GM13976 (cell line): ENCODE measurements at regions not wholly inside any gene's neighbourhood (a gene's known extent, or its start where the extent isn't known, plus 50 kb on each side); places are given as distances from the start of the nearest gene placed in this dataset.

Experiments used
- DNase-seq: peaks from one replicate; pipeline ENCODE4 v3.0.0; 2012; ENCODE audit warnings: low spot score
- in situ Hi-C: fragments of 300-500 bp; cut with MboI; formaldehyde crosslinking; loops from one replicate; pipeline ENCODE4 v1.12.0; 2022; ENCODE audit warnings: low sequenced_read_pairs, mixed read lengths, inconsistent platforms; ENCODE audit not compliant: unreplicated experiment
- TF ChIP-seq, protein P1 (sequence below): IDR thresholded peaks from 2 replicates; pipeline ENCODE4 v1.5.1; 2012; ENCODE audit warnings: borderline replicate concordance, mild to moderate bottlenecking; ENCODE audit not compliant: insufficient read depth; ENCODE audit errors: extremely low read depth, missing control alignments, control extremely low read depth

DNA sequence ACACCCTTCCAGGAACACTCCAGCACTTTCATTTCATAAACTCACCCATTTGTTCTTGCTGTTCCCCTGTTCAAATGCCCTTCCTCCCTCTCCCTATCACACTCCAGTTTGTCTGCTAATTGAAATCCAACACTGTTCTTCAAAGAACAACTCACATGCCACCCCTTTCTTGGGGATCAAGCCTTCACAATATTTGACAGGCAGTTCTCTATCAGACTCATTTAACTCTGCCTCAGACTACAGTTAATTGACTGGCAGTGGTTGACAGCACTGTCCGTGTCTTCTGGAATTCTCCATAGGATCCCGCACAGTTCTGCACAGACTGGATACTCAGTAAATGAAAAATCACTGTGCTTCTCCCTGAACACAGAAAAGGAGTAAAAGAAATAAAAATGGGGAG, 87.8 kb downstream of the PMP22 start:
- TF ChIP-seq, protein P1, sequence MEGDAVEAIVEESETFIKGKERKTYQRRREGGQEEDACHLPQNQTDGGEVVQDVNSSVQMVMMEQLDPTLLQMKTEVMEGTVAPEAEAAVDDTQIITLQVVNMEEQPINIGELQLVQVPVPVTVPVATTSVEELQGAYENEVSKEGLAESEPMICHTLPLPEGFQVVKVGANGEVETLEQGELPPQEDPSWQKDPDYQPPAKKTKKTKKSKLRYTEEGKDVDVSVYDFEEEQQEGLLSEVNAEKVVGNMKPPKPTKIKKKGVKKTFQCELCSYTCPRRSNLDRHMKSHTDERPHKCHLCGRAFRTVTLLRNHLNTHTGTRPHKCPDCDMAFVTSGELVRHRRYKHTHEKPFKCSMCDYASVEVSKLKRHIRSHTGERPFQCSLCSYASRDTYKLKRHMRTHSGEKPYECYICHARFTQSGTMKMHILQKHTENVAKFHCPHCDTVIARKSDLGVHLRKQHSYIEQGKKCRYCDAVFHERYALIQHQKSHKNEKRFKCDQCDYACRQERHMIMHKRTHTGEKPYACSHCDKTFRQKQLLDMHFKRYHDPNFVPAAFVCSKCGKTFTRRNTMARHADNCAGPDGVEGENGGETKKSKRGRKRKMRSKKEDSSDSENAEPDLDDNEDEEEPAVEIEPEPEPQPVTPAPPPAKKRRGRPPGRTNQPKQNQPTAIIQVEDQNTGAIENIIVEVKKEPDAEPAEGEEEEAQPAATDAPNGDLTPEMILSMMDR: no peak
- in situ Hi-C loops: no loop called here

DNA sequence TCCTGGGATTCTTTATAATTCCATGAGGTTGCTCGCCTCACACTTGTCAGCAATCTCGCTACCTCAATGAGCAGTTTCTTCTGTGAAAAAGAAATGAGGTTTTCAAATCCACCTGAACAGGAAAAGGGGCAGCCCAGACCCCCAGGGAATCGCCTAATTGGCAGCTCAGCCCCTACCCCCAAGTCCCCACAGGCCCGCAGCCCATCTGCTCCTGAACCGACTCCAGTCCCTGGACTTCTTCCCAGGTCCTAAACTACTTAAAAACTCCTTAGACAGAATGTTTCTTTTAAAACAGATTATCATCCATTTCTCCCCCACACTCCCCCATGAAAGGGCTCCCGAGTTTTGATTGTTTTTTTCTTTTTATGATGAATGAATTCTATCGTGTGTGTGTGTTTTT, 89.8 kb downstream of the PMP22 start:
- TF ChIP-seq, protein P1: no peak
- DNase-seq: no peak
- in situ Hi-C loops: no loop called here

More for the DNA sequence above, 87.8 kb downstream of the PMP22 start:
- no peak for DNase-seq

DNA sequence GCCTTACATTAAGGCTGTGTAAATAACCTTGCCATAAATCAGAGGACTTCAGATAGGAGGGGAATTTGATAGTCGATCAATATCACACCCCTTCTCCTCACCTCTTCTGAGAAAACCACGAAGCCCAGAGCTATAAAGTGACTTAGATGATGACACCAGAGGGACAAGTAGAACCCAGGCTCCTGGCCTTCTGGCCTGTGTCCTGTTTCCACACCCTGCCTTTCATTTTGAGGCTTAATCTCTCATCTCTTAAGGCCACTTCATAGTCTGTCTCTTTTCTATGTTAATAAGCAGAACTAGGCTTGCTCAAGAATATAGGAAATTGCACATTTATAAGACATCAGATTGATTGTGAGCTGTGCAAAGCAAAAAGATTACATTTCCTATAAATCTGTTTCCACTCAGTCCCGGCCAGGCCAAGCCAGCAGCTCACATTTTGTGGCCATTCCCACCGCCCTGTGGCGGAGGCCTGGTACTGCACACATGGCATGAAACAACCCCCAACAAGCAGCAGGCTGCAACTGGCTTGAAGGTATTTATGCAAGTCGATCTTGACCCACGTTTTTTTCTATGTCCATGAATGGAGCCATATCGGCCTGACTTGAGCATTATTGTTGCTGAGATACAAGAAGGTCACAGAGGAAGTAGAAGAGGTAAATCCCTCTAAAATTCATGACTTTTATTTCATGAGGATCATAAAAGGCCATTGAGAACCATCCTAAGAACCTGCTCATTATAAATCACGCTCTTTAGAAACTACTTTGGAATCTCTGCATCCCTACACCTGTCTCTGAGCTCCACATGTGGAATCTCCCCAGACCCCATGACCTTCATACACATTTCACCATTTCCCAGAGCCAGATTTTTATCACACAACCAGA, 93.7 kb downstream of the PMP22 start:
- TF ChIP-seq, protein P1: peak; percentile 33
- peak; percentile 24 for DNase-seq
- in situ Hi-C loops: no loop called here

DNA sequence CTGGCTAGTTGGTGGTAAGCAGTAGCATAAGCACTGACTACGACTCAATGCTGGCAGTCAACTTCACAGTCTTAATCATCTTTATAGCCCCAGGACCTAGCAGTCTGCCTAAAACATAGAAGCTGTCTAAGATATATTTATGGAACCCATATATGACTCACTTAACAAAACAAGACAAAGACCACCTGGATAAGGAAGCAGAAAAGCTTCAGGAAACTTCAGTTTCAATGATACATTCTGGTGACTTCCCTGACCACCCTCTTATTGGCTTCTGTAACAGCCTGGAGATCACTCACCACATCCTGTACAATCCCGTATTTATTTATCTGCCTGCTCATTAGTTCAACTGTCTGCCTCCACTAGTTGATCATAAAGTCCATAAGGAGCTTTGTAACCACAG, 95.5 kb downstream of the PMP22 start:
- DNase-seq: no peak
- TF ChIP-seq, protein P1: no peak
- in situ Hi-C loops: no loop called here

DNA sequence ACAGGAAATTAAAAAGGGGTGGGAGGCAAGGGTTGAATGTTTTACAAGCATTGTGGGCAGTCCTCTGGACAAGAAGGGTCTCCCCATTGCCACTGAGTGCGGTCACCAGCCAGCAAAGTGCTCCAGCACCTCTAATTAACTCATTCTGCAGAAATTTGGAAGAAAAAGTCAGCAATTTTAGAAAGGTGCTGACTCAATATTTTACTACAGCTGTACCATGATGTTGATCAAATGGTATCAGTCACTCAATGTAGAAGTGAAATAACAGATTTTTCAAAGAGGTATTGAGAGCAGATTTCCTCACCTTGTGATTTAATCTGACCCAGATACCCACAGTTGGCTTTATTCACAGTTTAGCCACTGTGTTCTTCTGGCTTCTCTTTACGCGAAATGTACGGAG, 96.7 kb downstream of the PMP22 start:
- TF ChIP-seq, protein P1: no peak
- DNase-seq: no peak
- in situ Hi-C loops: no loop called here

DNA sequence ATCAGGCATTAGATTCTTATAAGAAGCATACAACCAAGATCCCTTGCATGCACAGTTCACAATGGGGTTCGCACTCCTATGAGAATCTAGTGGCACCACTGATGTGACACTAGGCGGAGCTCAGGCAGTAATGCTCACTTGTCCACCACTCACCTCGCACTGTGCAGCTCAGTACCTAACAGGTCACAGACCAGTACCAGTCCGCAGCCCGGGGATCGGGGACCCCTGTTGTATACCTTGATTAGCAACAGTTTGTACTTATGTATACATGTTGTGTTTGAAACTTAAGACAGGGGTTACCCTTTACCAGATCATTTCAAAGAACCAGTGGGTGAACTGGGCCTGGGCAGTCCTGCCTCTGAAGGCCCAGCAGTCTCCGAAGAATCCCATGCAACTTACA, 103.7 kb downstream of the PMP22 start:
- TF ChIP-seq, protein P1: no peak

DNA sequence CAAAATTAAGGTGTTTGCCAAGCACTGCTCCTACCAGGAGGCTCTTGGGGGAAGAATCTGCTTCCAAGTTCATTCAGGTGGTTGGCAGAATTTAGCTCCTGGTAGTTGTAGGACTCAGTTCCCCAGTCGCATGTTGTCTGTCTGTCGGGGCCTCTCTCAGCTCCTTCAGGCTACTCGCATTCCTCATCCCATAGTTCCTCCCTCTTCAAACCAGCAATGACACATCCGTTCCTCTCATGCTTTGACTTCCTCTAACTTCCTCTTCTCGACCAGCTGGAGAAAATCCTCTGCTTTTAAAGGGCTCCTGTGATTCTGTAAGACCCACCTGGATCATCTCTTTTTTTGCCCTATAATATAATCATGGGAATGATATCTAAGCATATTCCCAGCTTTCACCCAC, 108.1 kb downstream of the PMP22 start:
- DNase-seq: no peak
- TF ChIP-seq, protein P1: no peak
- in situ Hi-C loops: loop anchor here (10.0 kb wide), 1 partner anchor 62 kb away; no protein-coding TSS in a partner anchor

More for the DNA sequence above, 103.7 kb downstream of the PMP22 start:
- no peak for DNase-seq
- in situ Hi-C loops: no loop called here
